Caco-2 (cell line): ENCODE measurements at regions not wholly inside any gene's neighbourhood (a gene's known extent, or its start where the extent isn't known, plus 50 kb on each side); places are given as distances from the start of the nearest gene placed in this dataset.

Experiments
- BruUV-seq: library from RNA; stranded (reverse); fragments of 400-500 nt; replicated peaks from 2 replicates; lab custom pipeline; 2021; lab: Mats Ljungman, UMichigan
- CTCF ChIA-PET: fragments of 300-600 bp; sonication (Branson Sonifier 250); formaldehyde crosslinking; loops from one replicate; lab custom pipeline; 2022; ENCODE audit warnings: antibody characterized with exemption; lab: Charles Lee
- POLR2A ChIA-PET: fragments of 300-600 bp; sonication (Branson Sonifier 250); formaldehyde crosslinking; loops from one replicate; lab custom pipeline; 2022; ENCODE audit warnings: antibody characterized with exemption; lab: Charles Lee
- DNase-seq, 2 experiments: peaks; one replicate each; pipeline versions ENCODE4 v3.0.0 to v3.0.0-alpha.2; 2020 to 2022
- H3K27me3 ChIP-seq: replicated peaks from 2 replicates; pipeline ENCODE4 v1.6.0; 2011; ENCODE audit warnings: low read length; ENCODE audit not compliant: control insufficient read depth, insufficient read depth
- H3K36me3 ChIP-seq: 2 replicates; pipeline ENCODE4 v1.5.1; 2011; ENCODE audit warnings: low read length; ENCODE audit not compliant: control insufficient read depth, insufficient read depth
- H3K4me1 ChIP-seq: fragments of 250-450 bp; sonication (Bioruptor Pico); 2 replicates; pipeline ENCODE4 v1.5.1; 2020; ENCODE audit warnings: mild to moderate bottlenecking
- H3K4me3 ChIP-seq: 2 replicates; pipeline ENCODE4 v1.5.1; 2011; ENCODE audit warnings: low read depth, mild to moderate bottlenecking, control low read depth, low read length
- H3K9me3 ChIP-seq: fragments of 250-450 bp; sonication (Bioruptor Pico); 2 replicates; pipeline ENCODE4 v1.5.1; 2020; ENCODE audit warnings: mild to moderate bottlenecking, moderate library complexity
- H3K27ac Mint-ChIP-seq: one replicate; pipeline ENCODE4 v1.8.0; 2022; ENCODE audit warnings: mixed read lengths; ENCODE audit not compliant: unreplicated experiment
- H3K27me3 Mint-ChIP-seq: one replicate; pipeline ENCODE4 v1.8.0; 2022; ENCODE audit warnings: mixed read lengths; ENCODE audit not compliant: insufficient read depth, unreplicated experiment
- H3K36me3 Mint-ChIP-seq: one replicate; pipeline ENCODE4 v1.8.0; 2022; ENCODE audit warnings: mild to moderate bottlenecking, mixed read lengths; ENCODE audit not compliant: insufficient read depth, unreplicated experiment
- H3K4me1 Mint-ChIP-seq: one replicate; pipeline ENCODE4 v1.8.0; 2022; ENCODE audit warnings: low read depth, mixed read lengths; ENCODE audit not compliant: unreplicated experiment
- H3K4me3 Mint-ChIP-seq: one replicate; pipeline ENCODE4 v1.8.0; 2022; ENCODE audit warnings: mild to moderate bottlenecking, moderate library complexity, mixed read lengths; ENCODE audit not compliant: unreplicated experiment
- H3K9me3 Mint-ChIP-seq: one replicate; pipeline ENCODE4 v1.8.0; 2022; ENCODE audit warnings: mixed read lengths; ENCODE audit not compliant: unreplicated experiment
- CTCF ChIP-seq, 2 experiments: fragments of 200-600 bp in 1 of 2; IDR thresholded peaks; 1 replicate in 1 of 2; 2 replicates in 1 of 2; pipeline versions ENCODE4 v1.5.1 to v1.8.0; 2011 to 2022; ENCODE audit warnings: antibody characterized with exemption in 1 of 2, control low read depth in 1 of 2, inconsistent platforms in 1 of 2, low read depth in 1 of 2, low read length in 1 of 2, mild to moderate bottlenecking in 1 of 2, moderate library complexity in 1 of 2; ENCODE audit not compliant: insufficient read depth in 1 of 2, severe bottlenecking in 1 of 2, unreplicated experiment in 1 of 2
- intact Hi-C: fragments of 100-400 bp; cut with micrococcal nuclease; formaldehyde crosslinking; loops from one replicate; pipeline ENCODE4 v1.10.0; 2022; ENCODE audit not compliant: unreplicated experiment

- Mint-ChIP-seq H3K27ac (no peak overlapping the region), H3K27me3 (no peaks in the 10 kb centered on the region), H3K9me3 (no peaks in the 10 kb centered on the region), H3K36me3 (no peaks in the 10 kb centered on the region), H3K4me3 (no peak overlapping the region), H3K4me1 (no peaks in the 10 kb centered on the region)
- ChIA-PET POLR2A (no interaction called here), CTCF (no interaction called here)
- BruUV-seq = no TSS peak
- intact Hi-C loops = no loop called here
- H3K4me1 ChIP-seq = no peaks in the 10 kb centered on the region
- H3K4me3 ChIP-seq = no peak overlapping the region
- H3K9me3 ChIP-seq = no peaks in the 10 kb centered on the region
- no peaks in the 10 kb centered on the region for H3K27me3 ChIP-seq
- H3K36me3 ChIP-seq = no peaks in the 10 kb centered on the region
- no peak for DNase-seq
- TF ChIP-seq CTCF (IDR thresholded peaks at IDR 0.05; ENCODE audit: insufficient read depth in 1 of 2, low read depth in 1 of 2, low read length in 1 of 2, severe bottlenecking in 1 of 2, unreplicated experiment in 1 of 2) = no peak
Observed at GRCh38 chr1:95614197-95614596, 380.2 kb downstream of the RWDD3 start.

- BruUV-seq = no TSS peak
Observed at GRCh38 chr1:95615421-95615820, 381.4 kb downstream of the RWDD3 start.

GRCh38 chr1:95620076-95620475, 386.1 kb downstream of the RWDD3 start:
- no peak for TF ChIP-seq CTCF (IDR thresholded peaks at IDR 0.05; ENCODE audit: insufficient read depth in 1 of 2, low read depth in 1 of 2, low read length in 1 of 2, severe bottlenecking in 1 of 2, unreplicated experiment in 1 of 2)
- H3K27me3 Mint-ChIP-seq = no peaks in the 10 kb centered on the region
- H3K4me1 Mint-ChIP-seq = peaks cover 9% of the 10 kb centered on the region
- Histone ChIP-seq H3K9me3 (no peaks in the 10 kb centered on the region), H3K27me3 (no peaks in the 10 kb centered on the region), H3K4me3 (no peak overlapping the region), H3K36me3 (no peaks in the 10 kb centered on the region), H3K4me1 (no peaks in the 10 kb centered on the region)
- no peak overlapping the region for H3K27ac Mint-ChIP-seq
- CTCF ChIA-PET = no interaction called here
- POLR2A ChIA-PET = no interaction called here
- intact Hi-C loops = no loop called here
- peaks cover 4% of the 10 kb centered on the region for H3K36me3 Mint-ChIP-seq
- no TSS peak for BruUV-seq
- no peak overlapping the region for H3K4me3 Mint-ChIP-seq
- DNase-seq = no peak
- no peaks in the 10 kb centered on the region for H3K9me3 Mint-ChIP-seq

More at GRCh38 chr1:95615421-95615820, 381.4 kb downstream of the RWDD3 start:
- TF ChIP-seq CTCF (IDR thresholded peaks at IDR 0.05; ENCODE audit: insufficient read depth in 1 of 2, low read depth in 1 of 2, low read length in 1 of 2, severe bottlenecking in 1 of 2, unreplicated experiment in 1 of 2) = no peak
- Histone ChIP-seq H3K9me3 (no peaks in the 10 kb centered on the region), H3K4me1 (no peaks in the 10 kb centered on the region), H3K27me3 (no peaks in the 10 kb centered on the region), H3K4me3 (no peak overlapping the region), H3K36me3 (no peaks in the 10 kb centered on the region)
- no peak for DNase-seq
- Mint-ChIP-seq H3K27ac (no peak overlapping the region), H3K4me3 (no peak overlapping the region), H3K36me3 (peaks cover 4% of the 10 kb centered on the region), H3K4me1 (peaks cover 8% of the 10 kb centered on the region), H3K27me3 (no peaks in the 10 kb centered on the region), H3K9me3 (no peaks in the 10 kb centered on the region)
- intact Hi-C loops = no loop called here
- ChIA-PET CTCF (no interaction called here), POLR2A (no interaction called here)
